Stimulated activated CD4-positive, alpha-beta T cell treated with anti-CD3 and anti-CD28 coated beads, Interleukin-15, amount 100 ng/mL, for 48 hours (primary cell): ENCODE measurements at regions not wholly inside any gene's neighbourhood (a gene's known extent, or its start where the extent isn't known, plus 50 kb on each side); places are given as distances from the start of the nearest gene placed in this dataset.
"Not testable (repeated sequence)": the region's sequence is repeated elsewhere in the genome, so short reads cannot be mapped to it uniquely, and the experiment has no call there.

Source experiments
- DNase-seq, 2 donors: peaks; one replicate each; pipeline ENCODE4 v3.0.0-alpha.2; 2020; ENCODE audit warnings: low read depth in 2 of 2

DNA sequence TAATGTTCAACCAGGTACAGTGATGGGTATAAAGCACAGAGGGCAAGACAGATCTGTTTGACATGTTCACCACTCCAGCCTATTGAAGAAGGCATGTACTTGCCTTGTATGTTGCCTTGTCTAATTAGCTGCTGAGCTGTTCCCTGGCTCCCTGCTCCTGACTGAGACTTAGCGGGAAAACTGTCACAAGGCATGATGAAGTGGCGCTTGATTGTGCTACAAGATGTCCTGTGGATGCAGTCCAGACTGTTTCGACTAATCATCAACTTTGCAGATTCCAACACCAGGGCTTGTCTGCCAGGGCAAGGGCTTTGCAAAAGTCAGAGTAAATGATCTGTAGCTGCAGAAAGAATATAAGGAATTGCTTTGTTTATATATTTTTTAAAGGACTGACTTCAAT, 136.2 kb upstream of the NRBF2 start:
- DNase-seq, result no peak

DNA sequence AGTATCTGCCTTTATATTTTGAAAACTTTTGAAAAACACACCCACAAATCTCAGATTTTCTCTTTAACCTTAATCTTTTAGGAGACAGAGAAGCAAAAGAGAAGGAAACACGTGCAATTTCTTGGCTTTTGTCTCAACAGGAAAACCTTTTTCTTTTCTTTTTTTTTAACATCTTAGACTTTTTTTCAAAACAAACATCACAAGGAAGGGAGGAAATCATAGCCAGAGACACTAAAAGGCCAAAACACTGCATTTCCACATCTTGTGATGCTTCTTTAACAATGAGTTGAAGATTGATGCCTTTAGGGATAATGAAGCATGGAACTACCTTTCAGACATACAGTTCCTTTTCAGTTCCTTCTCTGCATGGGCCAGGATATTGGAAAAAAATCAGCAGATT, 136.6 kb upstream of the NRBF2 start:
- DNase-seq, result no peak

DNA sequence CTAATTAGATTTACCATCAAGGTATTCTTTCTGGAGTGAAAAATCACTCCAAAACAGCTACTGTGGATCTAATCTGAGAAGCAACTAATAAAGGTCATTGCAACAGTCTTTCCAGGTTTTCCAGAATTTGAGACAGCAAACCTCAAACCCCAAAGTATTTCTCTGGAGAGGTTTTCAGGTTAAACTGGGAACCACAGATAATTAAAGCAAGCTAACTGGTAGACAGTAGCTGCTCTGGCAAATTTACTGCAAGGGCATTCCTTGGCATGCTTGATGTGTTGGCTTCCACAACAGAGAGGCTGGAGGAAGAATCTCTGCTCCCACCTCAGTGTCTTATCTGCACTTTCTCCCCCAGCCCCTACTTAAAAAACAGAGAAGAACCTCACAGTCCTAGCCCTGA, 140.0 kb upstream of the NRBF2 start:
- DNase-seq, result no peak

DNA sequence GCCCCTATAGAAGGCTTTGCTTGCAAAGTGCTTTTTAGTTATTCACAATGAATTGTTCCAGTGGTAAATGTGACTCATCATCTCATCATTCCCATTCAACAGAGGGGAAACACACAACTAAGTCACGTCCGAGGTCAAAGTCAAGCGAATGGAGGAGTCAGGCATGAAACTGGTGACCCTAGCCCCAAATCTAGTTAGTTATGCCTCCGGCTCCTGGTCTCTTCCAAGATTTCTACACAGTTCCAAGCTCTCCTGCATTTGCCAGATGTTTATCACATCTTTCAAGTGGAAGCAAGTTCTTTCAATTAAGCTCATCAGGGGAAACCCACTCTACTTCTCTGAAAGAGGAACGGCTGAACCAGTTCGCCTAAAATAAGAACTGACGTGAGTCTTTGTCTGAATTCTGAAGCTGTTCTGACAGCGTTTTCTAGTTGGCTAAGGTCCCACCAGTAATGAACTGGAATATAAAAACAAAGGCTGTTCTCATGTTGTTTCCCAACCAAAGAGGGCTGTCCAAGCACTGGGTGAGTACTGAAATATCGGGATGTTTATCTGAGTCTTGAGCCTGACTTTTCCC, 140.9 kb upstream of the NRBF2 start:
- no peak for DNase-seq

DNA sequence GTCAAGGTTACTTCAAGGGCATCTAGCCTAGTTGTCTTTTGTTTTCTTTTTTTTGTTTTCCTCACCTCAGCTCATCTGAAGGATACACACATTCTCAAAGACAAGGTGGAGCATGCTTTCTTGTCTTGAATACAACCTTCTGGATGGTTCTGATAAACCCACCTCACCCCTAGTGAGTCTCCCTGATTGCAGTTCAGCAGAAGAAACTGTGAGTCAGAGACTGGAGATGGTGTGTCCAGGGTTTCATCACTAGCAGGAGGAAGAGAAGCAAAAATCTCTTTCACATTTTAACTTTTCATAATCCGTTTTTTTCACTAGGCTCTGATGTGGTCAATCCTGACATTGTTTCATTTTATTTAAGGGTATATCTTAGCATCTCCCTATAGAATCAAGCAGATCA, 143.0 kb upstream of the NRBF2 start:
- no peak for DNase-seq

DNA sequence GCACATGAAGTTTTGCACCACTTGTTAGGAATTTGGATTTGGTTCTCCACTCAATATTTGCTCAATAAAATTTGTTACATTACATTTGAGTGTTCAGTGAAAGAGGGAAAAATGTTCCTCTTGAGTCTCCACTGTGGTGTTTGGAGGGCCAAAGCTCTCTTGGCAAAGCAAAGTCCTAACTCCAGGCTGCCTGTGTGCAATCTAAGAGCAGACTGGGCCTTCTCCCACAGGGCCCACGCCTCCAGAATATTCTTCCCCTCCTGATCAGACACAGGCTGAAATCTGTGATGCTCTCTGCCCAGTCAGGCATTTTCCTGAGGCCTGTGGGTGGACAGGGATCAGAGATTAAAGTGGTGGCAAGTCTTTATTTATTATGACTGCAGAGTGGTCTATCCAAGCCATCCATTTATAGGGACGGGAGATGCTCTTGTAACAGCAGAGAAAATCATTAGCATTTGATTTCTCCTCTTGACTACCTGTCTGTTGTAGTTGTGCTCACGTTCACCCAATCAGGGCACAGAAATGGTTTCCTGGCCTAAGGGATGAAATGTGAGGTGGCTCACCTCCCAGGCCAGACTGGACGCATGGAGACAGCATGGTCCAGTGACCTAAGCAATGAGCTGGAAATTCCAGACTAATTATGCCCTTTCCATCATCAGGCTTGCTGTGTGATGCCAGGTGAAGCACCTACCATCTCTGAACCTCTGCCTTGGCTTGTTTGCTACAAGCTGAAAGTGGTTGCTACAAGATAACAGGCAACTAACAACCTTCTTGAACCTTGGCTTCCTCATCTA, 147.1 kb upstream of the NRBF2 start:
- DNase-seq, result no peak

DNA sequence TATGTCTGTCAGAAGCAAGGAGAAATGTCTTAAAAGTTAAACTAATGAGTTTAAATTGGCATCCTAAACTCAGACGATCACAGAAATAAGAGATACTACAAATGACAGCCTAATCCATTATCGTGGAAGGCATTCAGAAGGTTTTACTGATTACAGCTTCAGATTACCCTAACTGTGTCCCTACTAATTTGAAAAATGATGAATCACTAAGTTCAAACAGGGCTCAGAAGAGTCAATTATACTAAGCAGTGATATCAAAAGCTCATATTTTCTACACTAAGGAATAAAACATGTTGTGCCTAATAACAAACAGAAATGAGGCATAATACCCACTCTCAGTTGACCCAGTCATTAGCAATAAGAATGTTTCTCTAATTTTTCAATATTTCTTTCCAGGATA, 152.0 kb upstream of the NRBF2 start:
- no peak for DNase-seq

DNA sequence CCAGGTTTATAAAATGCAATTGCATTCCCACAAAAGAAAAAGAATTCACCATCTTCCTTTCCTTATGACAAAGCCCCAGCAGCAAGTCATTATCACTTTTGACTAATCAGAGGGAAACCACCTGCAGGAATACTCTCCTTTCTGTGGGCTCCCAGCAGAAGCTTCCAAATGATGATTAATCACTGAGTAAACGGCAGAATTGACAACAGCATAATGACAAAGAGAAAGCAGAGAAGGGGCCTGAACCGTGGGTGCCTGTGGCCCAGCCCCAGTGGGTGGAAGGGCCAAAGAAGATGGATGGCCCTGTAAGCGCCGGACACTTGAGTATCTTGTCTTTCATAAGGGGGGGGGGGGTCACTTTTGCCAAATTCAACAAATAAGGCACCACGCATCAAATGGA, 152.4 kb upstream of the NRBF2 start:
- DNase-seq, result peak in 1 of 2 donors; percentile 27

DNA sequence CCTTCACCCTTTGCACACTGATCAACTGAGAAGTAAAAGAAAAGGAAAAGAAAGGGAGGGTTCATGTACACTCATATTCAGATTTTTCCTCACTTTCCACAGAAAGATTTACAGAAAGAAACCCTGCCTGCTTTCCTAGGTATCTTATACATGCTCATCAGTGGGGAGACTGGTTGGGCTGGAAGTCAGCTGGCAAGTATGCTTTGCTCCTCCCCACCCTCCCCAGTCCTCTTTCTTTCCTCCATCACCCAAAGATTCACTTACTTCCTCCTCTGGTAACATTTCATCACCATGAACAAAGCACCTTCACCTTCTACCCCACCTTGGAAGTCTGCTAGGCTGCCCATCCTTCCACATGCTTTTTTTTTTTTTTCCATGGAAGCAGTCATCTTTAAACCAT, 153.2 kb upstream of the NRBF2 start:
- DNase-seq, result no peak

DNA sequence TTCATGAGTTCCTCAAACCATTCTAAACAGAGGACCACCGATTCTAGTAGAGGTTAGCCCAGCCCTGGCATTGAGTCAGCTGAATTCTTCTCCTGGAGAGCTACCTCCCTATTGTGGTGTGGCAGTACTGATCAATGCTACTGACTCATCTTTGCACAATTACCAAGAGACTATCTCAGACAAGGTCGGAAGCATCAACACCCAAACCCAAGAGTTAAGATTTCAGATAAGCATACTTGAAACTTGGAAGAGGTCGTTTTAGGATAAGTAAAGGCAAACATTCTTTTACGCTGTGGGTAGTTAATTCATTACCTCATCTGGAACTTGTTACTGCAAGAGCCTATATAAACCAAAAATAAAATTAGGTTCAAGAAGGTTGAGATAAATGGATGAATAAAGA, 154.6 kb upstream of the NRBF2 start:
- DNase-seq, result no peak

DNA sequence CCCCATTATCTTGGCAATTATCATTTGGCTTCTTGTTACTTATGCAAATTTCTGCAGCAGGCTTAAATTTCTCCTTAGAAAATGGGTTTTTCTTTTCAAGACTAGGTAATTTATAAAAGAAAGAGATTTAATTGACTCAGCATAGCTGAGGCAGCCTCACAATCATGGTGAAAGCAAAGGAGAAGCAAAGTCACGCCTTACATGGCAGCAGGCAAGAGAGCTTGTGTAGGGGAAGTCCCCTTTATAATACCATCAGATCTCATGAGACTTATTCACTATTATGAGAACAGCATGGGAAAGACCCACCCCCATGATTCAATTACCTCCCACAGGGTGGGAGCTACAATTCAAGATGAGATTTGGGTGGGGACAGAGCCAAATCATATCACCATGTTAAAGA, 158.3 kb upstream of the NRBF2 start:
- not testable (repeated sequence) for DNase-seq

DNA sequence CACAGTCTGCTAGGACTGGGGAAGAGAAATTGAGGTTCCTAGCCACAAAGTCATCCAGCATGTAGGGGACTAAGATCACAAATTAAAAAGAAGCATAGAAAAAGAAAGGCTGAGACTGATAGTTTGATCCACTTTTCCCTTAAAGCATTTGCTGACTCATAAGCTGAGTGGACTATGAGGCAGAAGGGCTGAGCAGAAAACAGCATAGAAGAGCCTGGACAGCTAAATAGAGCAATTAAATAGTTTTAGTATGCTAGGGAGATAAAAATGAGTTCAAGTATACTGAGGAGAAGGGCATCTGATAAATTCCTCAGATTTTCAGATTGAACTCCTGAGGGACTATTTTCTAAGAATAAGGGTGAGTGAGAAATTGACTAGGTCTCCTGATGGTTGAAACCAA, 155.9 kb upstream of the EGR2 start:
- DNase-seq, result no peak

DNA sequence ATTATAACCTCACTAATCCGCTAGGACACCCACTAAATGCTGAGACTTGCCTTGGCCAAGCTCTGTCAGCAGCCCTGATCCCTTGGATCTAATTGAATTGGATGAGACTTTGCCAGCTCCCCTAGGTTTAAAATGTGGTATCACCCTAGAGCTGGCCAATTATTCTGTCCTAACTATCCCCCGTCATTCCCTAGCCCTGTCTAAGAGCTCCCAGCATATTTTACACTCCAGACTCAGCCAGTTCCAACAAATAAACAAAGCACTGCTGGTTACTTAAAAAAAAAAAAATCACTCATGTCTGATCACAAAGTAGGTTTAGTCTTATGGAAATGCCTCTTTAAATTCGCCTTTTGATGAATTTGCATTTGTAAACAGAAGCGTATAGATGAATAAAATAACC, 147.9 kb upstream of the EGR2 start:
- DNase-seq, result no peak

DNA sequence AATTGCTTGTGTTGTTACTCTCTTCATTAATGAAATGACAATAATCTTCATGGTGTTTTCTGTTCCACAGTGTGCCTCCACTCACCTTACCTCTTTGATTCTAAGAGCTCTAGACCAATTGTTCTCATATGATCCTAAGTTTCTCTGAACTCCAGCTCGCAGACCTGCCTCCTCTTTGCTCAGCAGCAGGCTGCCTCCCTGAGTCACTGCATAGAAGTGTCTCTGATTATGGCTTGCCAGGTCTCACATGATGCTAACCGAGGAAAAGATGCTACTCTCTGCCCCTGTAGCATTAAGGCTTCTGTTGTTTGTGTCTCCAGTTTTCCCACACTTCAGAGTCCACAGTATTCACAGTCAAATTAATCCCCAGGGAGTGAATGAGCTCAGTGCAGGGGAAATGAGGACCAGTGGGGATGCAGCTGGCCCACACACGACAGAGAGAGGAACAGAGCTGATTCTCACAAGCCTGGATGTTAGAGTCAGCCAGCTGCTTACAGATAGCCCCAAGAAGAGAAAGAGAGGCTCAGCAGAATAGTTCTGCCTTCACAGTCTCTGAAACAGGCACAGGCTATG, 145.9 kb upstream of the EGR2 start:
- DNase-seq, result no peak

DNA sequence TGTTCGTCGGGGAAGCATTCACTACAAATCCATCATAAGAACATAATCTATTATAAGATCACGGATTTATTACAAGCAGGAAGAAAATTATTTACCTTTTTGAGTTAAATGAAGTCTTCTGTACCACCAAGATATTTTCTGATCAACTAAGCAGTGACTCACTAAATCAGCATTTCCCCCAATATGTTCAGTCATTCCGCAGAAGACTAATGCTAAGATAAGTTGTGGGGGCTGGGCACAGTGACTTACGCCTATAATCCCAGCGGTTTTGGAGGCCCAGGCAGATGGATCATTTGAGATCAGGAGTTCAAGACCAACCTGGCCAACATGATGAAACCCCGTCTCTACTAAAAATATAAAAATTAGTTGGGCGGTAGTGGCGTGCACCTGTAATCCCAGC, 144.2 kb upstream of the EGR2 start:
- DNase-seq, result no peak

DNA sequence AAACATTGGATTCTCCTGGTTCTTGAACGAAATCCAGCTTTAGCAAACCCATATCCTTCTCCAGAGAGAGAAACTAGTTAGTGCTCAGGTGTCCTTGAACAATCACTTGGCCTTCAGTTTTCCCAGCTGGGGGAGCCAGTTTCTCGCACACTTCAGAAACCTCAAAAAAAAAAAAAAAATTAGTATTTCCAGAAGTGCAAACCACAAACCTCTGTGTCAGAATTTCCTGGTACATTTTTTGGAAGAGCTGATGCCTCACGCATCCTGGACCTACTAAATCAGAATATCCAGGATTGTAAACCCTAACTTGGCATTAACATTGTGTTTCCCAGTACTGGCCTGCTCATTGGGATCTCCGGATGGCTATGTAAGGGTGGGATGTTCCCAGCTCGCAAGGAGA, 143.4 kb upstream of the EGR2 start:
- no peak for DNase-seq

DNA sequence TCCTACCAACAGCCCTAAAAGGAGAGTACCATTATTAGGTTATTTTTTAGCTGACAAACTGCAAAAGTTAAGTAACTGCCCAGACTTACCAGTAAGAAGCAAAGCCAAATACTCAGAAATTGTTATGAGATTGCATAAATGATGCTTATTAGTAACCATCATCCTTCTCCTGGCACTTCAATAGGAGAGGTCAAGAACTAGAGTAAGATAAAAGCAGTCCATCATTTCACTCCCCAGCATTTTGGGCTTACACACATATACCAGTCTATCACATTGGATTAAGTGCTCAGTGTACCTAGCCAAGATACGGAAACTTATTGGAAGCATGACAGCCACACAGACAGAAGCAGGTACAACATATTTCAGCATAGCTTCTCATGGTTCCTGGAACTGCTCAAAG, 142.8 kb upstream of the EGR2 start:
- no peak for DNase-seq

DNA sequence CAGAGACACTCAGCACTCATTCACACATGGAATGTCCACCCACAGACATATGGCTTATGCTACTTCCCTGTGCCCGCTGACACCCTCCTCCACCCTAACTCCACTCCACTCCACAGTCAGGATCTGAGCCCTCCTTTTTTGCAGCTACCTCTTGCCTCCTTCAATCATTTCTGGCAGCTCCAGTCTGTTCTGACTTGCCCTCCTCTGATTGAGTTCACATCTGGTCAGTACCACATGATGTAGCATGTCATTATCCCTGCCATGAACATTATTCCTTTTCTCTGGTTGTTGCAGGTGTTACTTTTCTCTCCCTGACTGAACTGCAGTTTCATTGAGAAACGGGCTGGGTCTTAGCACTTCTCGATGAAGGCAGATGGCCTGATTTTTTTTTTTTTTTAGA, 130.1 kb upstream of the EGR2 start:
- no peak for DNase-seq

DNA sequence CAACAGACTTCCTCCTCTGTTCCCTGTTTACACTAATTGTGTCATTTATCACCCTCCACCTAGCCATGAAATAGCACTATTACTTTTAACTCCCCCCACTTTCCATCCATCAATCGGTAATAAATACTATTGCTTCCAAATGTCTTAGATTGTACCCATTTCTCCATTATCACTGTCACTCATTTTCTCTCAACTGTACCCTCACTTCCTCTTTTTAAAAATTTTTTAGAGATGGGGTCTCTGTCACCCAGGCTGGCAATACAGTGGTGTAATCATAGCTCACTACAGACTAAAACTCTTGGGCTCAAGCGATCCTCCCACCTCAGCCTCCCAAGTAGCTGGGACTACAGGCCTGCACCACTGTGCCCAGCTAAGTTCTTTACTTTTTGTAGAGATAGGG, 123.5 kb upstream of the EGR2 start:
- DNase-seq, result no peak

DNA sequence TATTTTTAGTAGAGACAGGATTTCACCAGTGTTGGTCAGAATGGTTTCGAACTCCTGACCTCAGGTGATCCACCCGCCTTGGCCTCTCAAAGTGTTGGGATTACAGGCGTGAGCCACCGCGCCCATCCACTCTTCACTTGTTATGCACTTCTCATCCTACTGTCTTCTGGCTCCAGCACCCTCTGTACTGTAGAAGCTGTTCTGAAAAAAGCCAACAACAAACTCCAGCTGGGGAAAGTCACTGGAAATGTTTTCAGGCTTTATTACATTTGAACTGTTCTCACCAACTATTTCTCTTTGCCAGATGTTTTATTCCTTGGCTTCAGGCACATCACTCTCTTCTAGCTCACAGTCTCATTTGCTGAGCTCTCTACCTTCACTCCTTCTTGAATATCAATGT, 122.5 kb upstream of the EGR2 start:
- DNase-seq, result no peak

DNA sequence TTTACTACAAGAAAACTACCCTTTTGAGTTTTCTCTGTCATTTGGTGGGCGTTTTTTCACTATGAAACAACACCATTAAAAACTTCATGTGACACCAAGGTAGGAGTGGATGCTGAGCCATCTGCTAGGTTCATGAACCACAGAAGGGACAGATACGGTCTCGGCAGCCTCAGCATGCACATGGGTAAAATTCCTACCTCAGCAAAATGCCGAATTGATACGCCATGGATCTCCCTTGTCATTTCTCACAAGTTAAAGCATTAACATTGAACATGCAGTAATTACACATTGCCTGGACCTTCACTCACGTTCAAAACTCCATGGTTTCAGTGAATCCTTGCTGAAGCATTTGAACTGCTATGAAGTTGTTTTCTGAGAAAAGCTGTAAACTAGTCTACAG, 121.5 kb upstream of the EGR2 start:
- DNase-seq, result no peak

DNA sequence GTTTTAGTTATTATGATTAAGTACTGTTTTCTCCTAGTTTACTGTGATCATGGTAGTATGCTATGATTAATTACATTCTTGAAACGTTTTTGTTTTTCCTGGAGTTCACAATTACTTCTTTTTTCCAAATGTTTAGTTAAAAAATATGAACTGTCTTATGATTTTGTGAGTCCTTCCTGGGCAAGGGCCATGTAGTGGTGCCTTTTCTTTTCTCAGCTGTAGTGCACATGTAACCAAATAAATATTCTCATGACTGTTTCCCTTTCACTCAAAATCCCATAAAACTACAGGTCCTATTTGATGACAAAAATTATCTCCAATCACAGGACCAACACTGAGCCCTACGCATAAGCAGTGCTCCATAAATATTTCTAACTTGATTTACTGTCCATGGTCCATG, 118.9 kb upstream of the EGR2 start:
- no peak for DNase-seq

DNA sequence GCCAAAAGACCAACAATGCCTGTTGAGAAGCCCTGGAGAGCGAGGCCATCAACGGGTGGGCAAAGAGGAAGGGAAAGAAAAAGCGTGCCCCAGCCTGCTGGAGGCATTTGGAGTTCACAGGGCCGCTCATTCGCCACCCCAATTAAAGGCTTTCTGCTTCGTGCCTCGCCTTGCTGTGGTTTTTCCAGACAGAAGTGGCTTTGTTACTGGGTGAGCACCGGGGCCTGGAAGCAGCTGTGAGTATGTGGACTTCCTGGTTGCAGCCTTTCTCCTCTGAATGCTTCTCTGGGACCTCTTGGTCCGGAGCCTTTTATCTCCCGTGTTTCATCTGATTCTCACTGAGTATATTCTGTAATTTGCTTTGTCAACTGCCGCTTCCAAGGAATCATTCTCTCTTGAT, 118.1 kb upstream of the EGR2 start:
- DNase-seq, result no peak

DNA sequence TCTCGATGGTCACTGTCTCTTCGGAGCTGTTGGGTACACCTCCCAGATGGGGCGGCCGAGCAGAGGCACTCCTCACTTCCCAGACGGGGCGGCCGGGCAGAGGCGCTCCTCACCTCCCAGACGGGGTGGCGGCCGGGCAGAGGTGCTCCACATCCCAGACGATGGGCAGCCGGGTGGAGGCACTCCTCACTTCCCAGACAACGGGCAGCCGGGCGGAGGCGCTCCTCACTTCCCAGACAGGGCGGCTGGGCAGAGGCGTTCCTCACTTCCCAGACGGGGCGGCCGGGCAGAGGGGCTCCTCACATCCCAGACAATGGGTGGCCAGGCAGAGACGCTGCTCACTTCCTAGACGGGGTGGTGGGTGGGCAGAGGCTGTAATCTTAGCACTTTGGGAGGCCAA, 112.6 kb upstream of the EGR2 start:
- DNase-seq, result not testable (repeated sequence)
